AML-193 (cell line): ENCODE measurements at regions not wholly inside any gene's neighbourhood (a gene's known extent, or its start where the extent isn't known, plus 50 kb on each side); places are given as distances from the start of the nearest gene placed in this dataset.

Experiments
- DNase-seq, 2 experiments: peaks; one replicate each; lab custom pipeline; 2025; lab: John Stamatoyannopoulos, UW

DNA sequence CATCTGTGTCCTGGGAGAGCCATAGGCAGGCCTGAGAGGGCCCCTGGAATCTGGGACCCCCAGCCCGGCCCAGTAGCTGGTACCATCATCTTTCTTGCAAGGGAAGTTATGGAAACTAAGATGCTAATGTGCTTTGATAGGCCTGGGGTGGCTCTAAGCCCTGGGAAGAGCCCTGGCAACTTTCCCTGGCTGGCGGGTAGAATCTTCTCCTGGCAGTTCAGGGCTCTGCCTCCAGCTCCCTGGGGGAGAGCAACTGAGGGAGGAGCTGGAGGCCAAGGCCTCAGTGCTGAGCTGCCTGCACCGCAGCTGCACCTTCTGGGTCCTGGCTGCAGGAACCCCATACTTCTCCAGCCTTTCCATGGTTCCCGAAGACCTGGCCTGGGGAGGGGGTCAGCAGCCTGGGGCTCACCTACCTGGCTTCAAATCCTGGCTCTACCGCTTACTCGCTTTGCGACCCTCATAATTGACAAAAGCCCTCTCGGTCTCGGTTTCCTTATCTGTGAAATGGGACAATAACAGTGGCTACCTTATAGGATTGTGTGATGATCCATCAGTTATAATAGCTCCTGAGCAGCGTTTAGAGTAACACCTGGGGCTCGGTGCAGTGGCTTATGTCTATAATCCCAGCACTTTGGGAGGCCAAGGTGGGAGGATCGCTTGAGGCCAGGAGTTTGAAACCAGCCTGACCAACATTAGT lies 333.7 kb downstream of the SEC14L1 start:
- no peak for DNase-seq

DNA sequence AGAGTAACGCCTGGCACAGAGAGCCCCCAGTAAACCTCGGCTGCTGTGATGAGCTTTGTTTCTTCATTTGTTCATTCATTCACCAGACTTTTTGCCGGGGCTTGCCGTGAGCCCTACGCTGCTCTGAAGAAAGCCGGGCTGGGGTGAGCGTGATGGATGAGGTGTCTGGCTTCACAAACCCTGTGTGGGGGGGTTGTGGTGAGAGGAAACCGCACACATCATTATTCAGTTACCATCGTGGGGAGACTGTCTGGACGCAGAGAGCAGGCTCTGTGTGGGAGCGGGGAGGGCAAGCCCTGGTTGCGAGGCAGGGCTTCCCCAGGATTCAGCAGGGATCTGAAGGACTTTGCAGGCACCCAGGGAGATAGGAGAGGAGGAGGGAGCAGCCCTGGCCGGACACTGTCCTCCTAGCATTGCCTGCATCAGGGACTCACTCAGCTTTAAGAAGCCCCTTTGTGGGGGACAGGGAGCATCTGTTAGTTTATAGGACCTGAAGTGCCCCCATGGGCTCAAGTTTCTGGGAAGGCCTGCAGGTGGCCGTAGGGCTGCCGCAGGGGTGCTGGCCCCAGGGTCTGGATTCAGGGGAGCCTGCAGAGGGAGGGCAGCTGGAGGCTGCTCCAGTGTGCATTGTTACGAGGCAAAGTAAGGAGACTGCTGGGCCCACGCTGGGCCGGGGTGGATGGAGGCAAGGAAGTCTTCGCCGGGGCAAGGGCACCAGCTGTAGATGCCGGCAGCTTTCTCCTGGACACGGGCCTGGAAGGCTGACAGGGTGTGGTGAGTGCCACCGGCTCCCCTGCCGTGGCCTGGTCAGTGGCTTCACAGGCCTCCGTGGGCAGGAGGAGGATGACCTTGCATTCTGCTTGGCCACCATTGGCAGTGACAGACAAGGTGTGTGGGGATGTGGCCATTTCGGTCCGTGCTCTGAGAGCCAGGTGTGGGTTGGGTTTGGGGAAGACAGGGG lies 334.5 kb downstream of the SEC14L1 start:
- DNase-seq, result no peak

DNA sequence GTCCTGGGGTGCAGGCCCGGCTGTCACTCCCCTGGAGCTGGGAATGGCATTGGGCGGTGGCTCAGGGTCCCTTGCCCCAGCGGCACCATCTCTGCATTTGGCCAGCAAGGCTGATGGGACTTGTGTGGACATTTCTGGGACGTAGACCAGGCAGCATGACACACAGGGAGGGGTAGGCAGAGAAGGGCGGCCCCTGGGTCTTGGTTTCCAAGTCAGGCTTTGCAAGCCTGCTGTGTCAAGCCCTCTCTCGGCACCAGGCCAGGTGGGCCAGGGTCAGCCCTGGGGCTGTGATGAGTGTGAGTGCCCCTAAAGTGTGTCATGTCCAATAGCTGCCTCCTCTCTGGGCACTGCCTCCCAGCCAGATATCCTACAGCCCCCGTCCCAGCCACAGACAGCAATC lies 335.2 kb downstream of the SEC14L1 start:
- no peak for DNase-seq

DNA sequence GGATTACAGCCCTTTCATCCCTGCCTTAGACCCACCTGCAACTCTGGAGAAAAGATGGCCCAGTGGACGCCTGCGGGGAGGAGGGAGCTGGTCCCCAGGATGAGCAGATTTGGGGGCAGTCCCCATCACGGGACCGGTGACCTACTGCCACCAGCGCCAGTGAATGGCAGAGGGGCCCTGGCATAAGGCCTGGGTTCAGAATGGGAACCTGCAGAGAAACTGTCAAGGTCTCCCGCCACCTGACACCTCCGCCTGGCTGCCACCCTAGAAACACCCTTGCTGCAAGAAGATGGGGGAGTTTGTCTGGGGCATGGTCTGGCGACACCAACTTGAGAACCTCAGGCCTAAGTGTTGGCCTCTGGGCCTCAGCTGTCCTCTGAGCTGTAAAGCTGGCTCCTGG lies 335.7 kb downstream of the SEC14L1 start:
- no peak for DNase-seq

DNA sequence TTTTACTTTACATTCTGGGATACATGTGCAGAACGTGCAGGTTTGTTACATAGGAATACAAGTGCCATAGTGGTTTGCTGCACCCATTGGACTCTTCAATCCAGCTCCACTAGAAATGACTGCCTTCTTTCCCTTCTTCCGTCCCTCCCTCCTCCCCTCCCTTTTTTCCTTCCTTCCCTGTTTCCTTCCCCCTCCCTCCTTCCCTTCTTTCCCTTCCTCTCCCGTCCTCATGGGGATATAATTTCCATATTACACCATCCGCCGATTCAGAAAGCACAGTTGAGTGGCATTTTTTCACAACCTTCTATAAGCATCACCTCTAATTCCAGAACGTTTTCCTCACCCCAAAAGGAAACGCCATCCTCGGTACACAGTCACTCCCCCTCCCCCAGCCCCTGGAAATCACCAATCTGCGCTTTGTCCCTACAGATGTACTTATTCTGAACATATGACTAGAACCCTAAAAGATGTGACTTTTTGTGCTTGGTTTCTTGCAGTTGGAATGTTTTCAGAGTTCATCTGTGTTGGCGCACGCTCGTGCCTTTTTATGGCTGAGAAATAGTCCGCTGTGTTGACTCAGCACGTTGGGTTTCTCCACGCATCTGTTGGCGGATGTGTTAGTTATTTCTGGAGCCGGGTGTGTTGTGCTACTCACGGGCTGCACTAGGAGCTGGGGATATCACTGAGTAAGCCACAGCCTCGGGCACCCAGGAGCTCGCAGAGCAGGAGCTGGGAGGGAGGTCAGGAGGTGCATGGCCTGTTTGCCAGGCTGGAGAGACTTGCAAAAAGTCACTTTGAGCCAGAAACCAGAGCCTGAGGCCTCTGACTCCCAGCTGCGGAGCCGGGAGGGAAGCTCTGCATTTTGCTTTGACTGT lies 336.4 kb downstream of the SEC14L1 start:
- no peak for DNase-seq

DNA sequence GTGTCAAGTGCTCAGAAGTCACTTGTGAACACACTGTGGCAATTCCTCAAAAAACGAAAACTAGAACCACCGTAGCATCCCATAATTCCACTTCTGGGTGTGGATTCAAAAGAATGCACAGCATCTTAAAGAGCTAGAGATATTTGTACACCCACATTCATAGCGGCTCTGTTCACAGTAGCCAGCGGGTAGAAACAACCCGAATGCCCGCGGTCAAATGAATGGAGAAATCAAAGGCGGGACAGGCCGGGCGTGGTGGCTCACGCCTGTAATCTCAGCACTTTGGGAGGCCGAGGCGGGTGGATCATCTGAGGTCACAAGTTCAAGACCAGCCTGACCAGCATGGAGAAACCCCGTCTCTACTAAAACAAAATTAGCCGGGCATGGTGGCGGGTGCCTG lies 337.5 kb downstream of the SEC14L1 start:
- DNase-seq, result no peak

DNA sequence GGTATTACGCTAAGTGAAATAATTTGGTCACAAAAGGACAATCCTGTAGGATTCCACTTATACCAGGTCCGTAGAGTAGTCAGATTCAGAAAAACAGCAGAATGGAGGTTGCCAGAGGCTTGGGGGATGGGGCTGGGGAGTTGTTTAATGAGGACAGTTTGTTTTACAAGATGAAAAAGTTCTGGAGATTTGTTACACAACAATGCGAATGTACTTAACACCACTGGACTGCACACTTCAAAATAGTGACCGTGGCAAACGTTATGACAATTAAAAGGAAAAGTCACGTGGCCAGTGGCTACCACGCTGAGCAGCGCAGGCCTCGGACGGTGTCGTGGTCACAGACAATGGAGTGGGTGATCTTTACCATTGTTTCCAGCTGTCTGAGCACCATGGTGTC lies 338.1 kb downstream of the SEC14L1 start:
- no peak for DNase-seq

DNA sequence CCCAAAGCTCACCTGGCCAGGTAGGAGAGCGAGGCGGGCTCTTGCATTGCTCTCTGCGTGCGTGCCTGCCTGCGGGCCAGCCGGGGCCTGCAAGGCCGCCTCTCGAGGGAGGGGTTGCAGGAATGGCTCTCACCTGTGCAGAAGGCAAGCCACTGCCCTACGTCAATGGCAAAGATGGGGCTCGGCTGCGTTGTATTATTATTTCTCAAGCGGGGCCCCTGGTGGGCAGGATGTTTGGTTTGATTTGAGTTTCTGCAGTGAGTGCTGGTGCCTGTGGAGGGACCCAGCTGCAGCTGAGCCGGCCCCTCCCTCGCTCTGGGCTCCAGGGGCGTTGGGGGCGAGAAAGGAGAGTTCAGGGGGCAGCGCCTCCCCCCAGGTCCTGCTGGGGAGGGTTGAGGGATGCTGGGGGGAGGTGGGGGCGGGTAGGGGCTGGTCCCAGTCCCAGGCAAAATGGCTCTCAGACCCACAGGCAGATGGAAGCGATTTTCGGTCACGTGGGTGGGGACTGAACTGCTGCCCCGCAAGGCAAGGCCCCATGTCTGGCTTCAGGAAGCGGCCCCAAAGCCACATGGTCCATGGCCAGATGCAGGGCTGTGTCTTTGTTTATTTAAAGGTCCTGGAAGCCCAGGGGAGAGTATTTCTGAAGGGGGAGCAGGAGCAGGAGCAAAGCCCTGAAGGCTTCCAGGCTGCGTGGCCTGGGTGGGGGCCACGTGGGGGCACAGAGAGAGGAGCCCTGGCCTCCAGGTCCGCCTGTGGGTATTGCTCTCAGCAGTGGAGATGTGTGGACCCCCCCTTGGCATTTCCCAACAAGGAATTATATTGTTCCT lies 338.8 kb downstream of the SEC14L1 start:
- DNase-seq, result no peak

DNA sequence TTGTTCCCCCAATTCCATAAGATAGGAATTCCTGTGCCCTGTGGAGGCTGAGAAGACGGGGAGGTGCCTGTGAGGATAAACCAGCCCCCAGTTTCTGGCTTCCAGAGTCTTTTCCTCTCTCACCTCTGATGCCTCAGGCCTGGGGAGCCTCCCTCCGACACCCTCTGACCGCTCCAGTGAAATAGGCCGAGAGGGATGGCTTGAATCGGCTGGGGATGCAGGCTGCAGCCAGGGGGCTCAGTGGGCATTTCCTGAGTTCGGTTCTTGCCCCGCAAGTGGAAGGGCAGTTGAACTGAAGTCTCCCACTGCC lies 339.4 kb downstream of the SEC14L1 start:
- DNase-seq, result no peak

DNA sequence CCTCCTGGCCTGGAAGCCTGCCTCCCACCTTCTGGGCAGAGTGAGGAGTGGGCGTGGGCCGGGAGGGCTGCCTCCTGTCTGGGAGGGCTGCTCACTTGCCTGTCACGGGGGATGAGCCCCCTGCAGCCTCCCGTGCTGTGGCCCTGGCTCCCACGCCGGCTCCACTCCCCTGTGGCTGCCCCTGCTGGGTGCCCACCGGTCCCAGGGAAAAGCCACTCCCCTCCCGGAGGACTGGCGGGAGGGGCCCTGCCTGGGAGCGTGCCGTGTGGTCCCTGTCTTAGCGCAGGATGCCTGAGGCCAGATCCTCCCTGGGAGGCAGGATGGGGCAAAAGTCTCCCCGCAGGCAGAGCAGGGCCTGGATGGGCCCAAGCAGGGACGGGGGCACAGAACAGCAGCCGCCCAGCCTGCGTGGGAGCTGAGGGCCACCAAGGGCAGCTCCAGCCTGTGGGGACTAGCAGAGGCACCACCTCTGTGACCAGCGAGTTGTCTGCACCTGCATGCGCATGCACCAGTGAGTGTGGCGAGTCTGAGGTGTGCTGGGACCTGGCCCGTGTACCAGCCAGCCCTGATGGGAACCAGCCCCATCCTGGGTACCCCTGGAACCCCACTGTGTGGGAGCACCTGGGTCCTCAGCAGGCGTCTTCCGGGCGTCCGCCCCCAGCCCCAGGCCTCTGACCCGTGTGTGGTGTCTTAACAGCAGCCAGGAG lies 339.9 kb downstream of the SEC14L1 start:
- no peak for DNase-seq

DNA sequence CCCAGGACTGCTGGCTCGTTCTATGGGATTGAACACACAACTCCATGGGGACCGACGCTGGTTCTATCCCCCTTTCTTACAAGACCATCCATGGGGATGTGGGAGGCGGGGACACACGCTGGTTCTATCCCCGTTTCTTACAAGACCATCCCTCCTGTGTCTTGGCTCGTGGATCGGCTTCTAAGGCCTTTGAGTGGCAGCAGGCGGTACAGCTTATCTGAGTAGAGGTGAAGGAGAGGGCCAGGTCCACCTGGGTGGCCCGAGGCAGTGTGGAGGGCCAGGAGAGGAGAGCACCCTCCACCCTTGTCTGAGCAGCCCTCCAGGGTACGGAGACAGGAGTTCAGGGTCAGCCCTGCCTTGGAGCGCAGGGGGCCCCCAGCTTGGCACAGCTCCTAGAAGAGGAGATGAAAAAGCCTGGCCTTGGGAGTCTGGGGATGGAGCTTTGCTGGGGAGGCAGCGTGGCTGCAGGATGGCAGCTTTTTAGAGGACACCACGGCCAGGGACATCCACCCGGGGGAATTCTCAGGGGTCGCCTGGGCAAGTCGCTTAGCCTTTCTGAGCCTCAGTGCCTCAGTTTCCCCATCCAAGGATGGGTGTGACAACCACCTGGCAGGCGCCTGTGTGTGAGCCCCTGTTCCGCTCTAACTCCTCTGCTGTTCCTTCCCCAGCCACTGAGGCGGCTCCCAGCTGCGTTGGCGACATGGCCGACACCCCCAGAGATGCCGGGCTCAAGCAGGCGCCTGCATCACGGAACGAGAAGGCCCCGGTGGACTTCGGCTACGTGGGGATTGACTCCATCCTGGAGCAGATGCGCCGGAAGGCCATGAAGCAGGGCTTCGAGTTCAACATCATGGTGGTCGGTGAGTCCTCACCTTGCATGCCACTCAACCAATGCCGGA lies 341.0 kb downstream of the SEC14L1 start:
- DNase-seq, result no peak

DNA sequence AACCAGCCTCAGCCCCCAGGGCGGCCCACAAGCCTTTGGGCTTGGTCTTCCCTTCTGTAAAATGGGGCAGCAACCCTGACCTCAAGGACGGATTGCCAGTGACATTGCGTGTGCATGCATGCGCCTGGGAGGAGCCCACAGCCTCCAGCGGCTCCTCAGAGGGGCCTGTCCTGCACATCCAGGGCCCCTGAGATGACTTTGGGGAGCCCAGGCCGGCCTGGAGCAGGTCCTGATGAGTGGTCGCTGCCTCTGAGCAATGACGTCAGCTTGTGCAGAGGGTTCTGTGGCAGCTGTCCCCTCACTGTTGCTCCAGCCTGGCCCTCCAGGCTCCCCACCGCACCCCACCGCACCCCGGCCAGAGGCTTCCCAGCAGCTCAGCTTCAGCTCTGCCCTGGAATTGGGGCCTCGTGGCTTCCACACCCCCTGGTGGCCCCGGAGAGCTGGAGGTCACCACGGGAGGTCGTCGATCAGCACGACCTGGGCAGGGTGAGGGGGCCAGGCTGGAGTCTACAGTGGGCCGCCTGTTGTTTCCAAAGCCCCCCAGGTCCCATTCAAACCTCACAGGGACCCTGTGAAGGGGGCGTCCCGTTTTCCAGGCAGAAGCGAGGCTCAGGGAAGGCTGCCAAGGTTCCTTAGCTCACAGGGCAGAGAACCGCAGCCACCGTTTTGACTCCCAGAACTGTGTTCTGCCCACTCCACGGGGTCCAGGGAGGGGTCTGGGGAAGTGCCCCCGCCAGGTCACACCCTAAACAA lies 341.8 kb downstream of the SEC14L1 start:
- no peak for DNase-seq

DNA sequence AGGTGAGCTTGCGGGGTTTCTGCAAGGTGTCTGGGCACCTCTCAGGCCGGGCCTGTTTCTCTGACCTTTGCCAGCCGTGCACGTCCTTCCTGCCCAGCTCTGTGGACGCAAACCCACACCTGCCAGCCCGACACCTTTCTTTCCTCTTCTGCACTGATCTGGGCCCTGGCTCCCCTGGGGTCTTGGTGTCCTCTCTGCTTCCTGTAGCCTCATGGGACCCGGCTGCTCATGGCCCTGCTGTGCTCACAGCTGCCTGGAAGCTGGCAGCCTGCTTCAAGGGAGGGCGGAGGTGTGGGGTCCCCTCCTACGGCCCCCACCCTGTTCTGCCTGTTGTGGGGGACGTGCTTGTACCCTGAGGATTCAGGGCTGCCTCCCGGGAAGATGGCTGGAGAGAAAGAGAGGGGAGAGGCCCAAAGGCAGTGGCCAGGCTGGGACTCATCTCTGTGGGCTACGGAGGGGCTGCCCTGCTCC lies 342.4 kb downstream of the SEC14L1 start:
- DNase-seq, result no peak

DNA sequence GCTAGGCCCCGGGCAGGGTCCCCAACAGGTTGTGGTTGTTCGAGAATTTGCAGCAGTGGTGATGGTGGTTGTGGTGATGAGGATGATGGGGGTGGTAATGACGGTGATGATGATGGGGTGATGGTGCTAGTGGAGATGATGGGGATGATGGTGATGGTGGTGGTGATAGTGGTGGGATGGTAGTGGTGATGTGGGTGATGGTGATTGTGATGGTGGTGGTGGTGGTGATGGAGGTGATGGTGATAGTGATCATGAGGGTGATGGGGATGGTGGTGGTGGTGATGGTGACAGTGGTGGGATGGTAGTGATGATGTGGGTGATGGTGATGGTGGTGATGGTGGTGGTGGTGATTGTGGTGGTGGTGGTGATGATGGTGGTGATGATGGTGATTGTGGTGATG lies 343.3 kb downstream of the SEC14L1 start:
- DNase-seq, result no peak

DNA sequence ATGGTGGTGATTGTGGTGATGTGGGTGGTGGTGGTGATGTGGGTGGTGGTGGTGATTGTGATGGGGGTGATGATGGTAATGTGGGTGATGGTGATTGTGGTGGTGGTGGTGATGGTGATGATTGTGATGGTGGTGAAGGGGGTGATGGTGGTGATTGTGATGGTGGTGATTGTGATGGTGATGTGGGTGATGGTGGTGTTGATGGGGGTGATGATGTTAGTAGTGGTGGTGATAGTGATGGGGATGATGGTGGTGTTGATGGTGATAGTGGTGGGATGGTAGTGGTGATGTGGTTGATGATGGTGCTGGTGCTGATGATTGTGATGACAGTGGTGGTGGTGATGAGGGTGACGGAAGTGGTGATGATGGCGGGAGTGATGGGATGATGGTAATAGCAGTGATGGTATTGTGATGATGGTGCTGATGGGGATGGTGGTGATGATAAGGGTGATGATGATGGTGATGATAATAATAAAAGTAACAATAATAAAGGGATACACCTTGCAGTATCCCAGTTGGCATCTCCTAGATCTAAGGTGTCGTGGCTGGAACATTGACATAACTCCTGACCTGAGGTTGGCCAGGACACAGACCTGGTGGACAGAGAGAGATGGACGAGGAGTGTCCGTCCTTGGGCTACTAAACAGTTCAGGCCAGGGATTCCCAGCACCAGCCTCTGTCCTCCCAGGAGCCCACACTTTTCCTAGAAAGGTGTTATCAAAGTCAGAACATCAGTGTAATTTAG lies 344.5 kb downstream of the SEC14L1 start:
- DNase-seq, result no peak

DNA sequence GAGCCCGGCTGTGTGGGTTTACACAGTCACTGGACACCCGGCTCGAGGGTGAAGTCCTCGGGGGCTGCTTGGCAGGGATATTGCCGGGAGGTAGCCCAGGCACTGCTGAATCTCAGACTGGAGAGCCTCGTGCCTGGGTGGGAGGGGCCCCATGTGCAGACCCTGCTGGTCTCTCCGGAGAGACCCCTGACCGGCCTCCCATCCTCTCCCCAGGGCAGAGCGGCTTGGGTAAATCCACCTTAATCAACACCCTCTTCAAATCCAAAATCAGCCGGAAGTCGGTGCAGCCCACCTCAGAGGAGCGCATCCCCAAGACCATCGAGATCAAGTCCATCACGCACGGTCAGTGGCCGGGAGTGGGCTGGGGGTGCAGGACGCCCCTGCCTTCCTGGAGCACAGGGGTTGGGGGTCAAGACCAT lies 346.5 kb downstream of the SEC14L1 start:
- no peak for DNase-seq

DNA sequence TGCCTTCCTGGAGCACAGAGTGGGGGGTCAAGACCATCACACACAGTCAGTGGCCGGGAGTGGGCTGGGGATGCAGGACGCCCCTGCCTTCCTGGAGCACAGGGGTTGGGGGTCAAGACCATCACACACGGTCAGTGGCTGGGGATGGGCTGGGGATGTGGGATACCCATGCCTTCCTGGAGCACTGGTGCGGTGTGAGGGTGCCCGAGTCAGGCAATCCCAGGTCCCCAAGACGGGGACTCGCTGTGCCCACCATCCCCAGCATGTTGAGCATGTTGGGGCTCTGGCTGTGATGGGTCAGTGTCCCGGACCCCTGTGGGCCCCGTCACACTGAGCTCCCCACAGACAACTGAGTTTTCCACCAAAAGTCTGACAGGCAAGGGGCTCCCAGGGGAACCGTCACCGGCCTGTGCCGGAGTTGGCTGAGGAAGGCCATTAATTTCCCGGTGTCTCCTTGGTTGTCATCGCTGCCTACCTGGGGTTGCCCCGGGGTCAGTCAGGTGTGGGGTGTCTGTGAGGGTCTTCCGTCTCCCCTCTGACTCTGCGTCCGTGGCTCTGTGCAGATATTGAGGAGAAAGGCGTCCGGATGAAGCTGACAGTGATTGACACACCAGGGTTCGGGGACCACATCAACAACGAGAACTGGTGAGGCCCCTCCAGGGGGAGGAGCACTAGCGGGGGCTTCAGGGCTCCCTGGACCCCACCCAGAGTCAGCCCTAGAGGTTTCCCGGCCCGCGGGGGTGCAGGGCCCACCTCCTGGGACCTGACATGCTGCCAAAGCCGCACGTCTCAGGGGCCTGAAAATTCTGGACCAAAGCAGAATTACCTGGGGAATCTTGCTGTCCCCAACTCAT lies 347.1 kb downstream of the SEC14L1 start:
- DNase-seq, result no peak
